Psoas muscle (tissue), 7 donors: ENCODE measurements at regions not wholly inside any gene's neighbourhood (a gene's known extent, or its start where the extent isn't known, plus 50 kb on each side); places are given as distances from the start of the nearest gene placed in this dataset.
A peak's percentile ranks its signal among the peaks of the same experiment; 100 is the strongest.

Source experiments
- ATAC-seq, 4 donors: fragments of 200-7000 bp; cut with Tn5 transposase; one replicate each; pipeline ENCODE4 v1.9.1; 2020; ENCODE audit warnings: moderate library complexity in 3 of 4, mild to moderate bottlenecking in 2 of 4
- DNase-seq, 2 donors: peaks; one replicate each; pipeline ENCODE4 v3.0.0-alpha.2; 2020
- H3K27ac ChIP-seq: fragments of 200-600 bp; one replicate; pipeline ENCODE4 v1.8.0; 2022
- H3K27me3 ChIP-seq, 3 donors: fragments of 200-600 bp in 1 of 3; one replicate each; pipeline versions ENCODE4 v1.6.1 to v1.8.0; 2013 to 2022; ENCODE audit warnings: low read length in 2 of 3, mild to moderate bottlenecking in 2 of 3, moderate library complexity in 1 of 3; ENCODE audit not compliant: insufficient read depth in 3 of 3
- H3K36me3 ChIP-seq, 2 donors: fragments of 200-600 bp in 1 of 2; one replicate each; pipeline versions ENCODE4 v1.6.1 to v1.8.0; 2013 to 2022; ENCODE audit warnings: low read depth in 1 of 2, mild to moderate bottlenecking in 1 of 2, moderate library complexity in 1 of 2; ENCODE audit not compliant: insufficient read depth in 1 of 2
- H3K4me1 ChIP-seq: fragments of 200-600 bp; one replicate; pipeline ENCODE4 v1.8.0; 2022
- H3K4me3 ChIP-seq: fragments of 200-600 bp; one replicate; pipeline ENCODE4 v1.8.0; 2022; ENCODE audit warnings: mild to moderate bottlenecking
- H3K9me3 ChIP-seq: fragments of 200-600 bp; one replicate; pipeline ENCODE4 v1.8.0; 2022
- WGBS, 3 donors: extraction: QIAGEN DNeasy Blood & Tissue Kit; methylation state at CpG; one replicate each; pipeline versions ENCODE4 v1.1.6 to v1.1.7; 2013; 5-methylcytosine and 5-hydroxymethylcytosine counted together
- intact Hi-C, 2 donors: fragments of 100-400 bp; cut with DNase I; formaldehyde crosslinking; loops; one replicate each; pipeline versions ENCODE4 v1.11.0 to v1.14.2; 2022
- TF ChIP-seq, protein P1 (sequence below): fragments of 200-600 bp; IDR thresholded peaks from one replicate; pipeline ENCODE4 v1.8.0; 2022; ENCODE audit warnings: antibody characterized with exemption
- donor health status: healthy with polysubstance abuse.
- donor health status: DM: no; HTN: no; CAD: no; lungs with moderate emphysema.
- donor health status: Bipolar disorder and iron deficiency.
- donor health status: healthy.
- donor health status: DM: yes; HTN: yes; CAD: no.
- donor health status: DM: no; HTN: no; CAD: no.
- donor health status: DM: yes; HTN: yes; CAD: no.

DNA sequence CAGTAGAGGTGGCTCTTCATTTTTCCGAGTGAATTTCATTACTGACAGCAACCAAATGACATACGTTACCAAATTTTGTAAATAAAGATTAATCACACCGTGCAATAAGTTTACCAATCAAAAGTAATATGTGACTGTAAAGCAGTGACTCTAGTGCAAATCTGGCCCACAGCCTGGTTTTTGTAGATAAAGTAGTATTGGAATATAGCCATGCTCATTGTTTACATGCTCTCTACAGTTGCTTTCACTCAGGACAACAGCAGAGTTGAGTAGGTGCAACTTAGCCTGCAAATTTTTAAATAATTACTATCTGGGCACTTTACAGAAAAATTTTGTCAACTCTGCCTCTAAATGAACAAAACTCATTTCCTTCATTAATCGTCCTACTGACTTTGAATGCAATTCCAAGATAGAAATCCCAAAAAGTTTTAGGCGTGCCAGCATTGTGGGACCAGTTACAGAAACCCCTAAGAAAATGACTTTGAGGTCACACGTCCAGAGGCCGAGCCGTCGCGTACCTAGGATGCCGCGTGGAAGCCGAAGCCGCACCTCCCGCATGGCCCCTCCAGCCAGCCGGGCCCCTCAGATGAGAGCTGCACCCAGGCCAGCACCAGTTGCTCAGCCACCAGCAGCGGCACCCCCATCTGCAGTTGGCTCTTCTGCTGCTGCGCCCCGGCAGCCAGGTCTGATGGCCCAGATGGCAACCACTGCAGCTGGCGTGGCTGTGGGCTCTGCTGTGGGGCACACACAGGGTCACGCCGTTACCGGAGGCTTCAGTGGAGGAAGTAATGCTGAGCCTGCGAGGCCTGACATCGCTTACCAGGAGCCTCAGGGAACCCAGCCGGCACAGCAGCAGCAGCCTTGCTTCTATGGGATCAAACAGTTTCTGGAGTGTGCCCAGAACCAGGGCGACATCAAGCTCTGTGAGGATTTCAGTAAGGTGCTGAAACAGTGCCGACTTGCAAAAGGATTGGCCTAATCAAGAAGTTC, 180.7 kb upstream of the TLE4 start:
- no peak overlapping the region for H3K27ac ChIP-seq
- H3K4me3 ChIP-seq, result no peak overlapping the region
- no peaks in the 10 kb centered on the region for H3K27me3 ChIP-seq
- WGBS, 3 donors, result 87 to 93% (median 88%) methylated on average over 26 to 28 of the region's 28 CpGs
- H3K36me3 ChIP-seq, result no peaks in the 10 kb centered on the region
- TF ChIP-seq, protein P1, sequence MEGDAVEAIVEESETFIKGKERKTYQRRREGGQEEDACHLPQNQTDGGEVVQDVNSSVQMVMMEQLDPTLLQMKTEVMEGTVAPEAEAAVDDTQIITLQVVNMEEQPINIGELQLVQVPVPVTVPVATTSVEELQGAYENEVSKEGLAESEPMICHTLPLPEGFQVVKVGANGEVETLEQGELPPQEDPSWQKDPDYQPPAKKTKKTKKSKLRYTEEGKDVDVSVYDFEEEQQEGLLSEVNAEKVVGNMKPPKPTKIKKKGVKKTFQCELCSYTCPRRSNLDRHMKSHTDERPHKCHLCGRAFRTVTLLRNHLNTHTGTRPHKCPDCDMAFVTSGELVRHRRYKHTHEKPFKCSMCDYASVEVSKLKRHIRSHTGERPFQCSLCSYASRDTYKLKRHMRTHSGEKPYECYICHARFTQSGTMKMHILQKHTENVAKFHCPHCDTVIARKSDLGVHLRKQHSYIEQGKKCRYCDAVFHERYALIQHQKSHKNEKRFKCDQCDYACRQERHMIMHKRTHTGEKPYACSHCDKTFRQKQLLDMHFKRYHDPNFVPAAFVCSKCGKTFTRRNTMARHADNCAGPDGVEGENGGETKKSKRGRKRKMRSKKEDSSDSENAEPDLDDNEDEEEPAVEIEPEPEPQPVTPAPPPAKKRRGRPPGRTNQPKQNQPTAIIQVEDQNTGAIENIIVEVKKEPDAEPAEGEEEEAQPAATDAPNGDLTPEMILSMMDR, result no peak
- intact Hi-C loops, result no loop called here
- H3K4me1 ChIP-seq, result no peaks in the 10 kb centered on the region
- ATAC-seq (no peak), DNase-seq (peak in 1 of 2 donors; percentile 40)
- no peaks in the 10 kb centered on the region for H3K9me3 ChIP-seq

DNA sequence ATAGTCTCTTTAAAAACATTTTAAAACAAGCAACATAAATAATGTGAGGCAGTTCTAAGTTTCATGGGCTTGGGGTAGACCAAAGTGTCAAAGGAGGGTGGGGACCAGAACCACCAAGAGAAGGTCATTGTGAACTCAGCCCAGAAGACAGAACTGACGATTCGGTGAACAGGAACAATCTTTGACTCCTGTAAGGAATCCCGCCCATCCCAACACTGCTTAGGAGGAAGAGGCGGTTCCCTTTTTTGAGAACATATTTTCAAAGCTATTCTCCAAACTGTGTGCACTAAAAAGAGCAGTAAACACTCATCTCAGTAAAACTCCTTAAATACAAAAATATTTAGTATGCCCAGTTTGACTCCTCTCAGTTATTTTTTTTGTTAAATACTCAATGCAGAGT, 176.5 kb upstream of the TLE4 start:
- Histone ChIP-seq H3K36me3 (no peaks in the 10 kb centered on the region), H3K27me3 (no peaks in the 10 kb centered on the region), H3K9me3 (no peaks in the 10 kb centered on the region), H3K4me1 (no peaks in the 10 kb centered on the region), H3K4me3 (no peak overlapping the region), H3K27ac (no peak overlapping the region)
- TF ChIP-seq, protein P1, result no peak
- DNase-seq (no peak), ATAC-seq (no peak)
- 82 to 96% (median 89%) methylated on average over 4 of the region's 4 CpGs for WGBS, 3 donors
- intact Hi-C loops, result no loop called here

DNA sequence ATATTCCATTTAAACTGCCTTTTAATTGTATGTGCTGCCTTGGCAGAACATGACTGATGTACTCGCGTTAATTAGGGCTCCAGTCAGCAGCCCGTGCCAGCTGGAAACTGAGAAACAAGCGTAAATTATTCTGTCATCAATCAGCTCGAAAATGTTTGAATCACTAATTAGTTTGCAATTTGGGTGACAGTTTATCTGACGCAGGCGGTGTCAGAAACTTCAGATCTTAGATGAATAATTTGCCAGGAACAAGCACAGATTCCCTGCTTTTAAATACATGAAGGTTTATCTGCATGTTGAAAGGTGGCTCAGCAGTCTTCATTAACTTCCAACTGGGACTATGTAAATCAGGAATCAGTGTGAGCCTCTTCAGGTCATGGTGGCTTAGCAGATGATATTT, 176.0 kb upstream of the TLE4 start:
- TF ChIP-seq, protein P1, result no peak
- intact Hi-C loops, result no loop called here
- no peaks in the 10 kb centered on the region for H3K27me3 ChIP-seq
- no peaks in the 10 kb centered on the region for H3K36me3 ChIP-seq
- H3K4me1 ChIP-seq, result no peaks in the 10 kb centered on the region
- DNase-seq (no peak), ATAC-seq (no peak)
- no peaks in the 10 kb centered on the region for H3K9me3 ChIP-seq
- no peak overlapping the region for H3K27ac ChIP-seq
- WGBS, 3 donors, result 49 to 56% (median 55%) methylated on average over 7 of the region's 7 CpGs
- H3K4me3 ChIP-seq, result no peak overlapping the region

DNA sequence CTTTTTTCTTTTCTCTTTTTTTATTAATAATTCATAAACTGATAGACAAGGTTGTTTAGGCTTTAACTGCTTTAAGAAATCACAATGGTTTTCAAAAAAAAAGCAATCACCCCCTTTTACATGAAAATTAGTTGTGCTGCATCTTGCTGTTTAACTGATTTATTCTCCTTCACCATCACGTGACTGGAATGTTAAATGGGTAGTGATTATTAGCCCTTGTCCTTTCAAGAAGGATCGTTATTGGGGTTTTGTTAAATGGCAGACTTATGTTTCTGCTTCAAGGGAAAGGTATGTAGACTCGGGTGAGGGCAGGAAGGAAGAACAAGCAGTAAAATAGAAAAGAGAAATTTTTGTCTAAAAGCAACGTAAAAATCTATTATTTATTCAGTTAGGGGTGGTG, 175.6 kb upstream of the TLE4 start:
- Histone ChIP-seq H3K36me3 (no peaks in the 10 kb centered on the region), H3K27ac (no peak overlapping the region), H3K9me3 (no peaks in the 10 kb centered on the region), H3K4me3 (no peak overlapping the region), H3K27me3 (no peaks in the 10 kb centered on the region), H3K4me1 (no peaks in the 10 kb centered on the region)
- intact Hi-C loops, result no loop called here
- ATAC-seq (no peak), DNase-seq (no peak)
- TF ChIP-seq, protein P1, result no peak
- 43 to 69% (median 68%) methylated on average over 4 of the region's 4 CpGs for WGBS, 3 donors
